Activated T-helper 17 cell treated with anti-CD3 and anti-CD28 coated beads, Interleukin-2, amount 50 U/mL, for 72 hours (primary cell): ENCODE measurements at regions not wholly inside any gene's neighbourhood (a gene's known extent, or its start where the extent isn't known, plus 50 kb on each side); places are given as distances from the start of the nearest gene placed in this dataset.
A peak's percentile ranks its signal among the peaks of the same experiment; 100 is the strongest.
"Not testable (repeated sequence)": the region's sequence is repeated elsewhere in the genome, so short reads cannot be mapped to it uniquely, and the experiment has no call there.

Experiments used
- ATAC-seq: fragments of 150-1000 bp; cut with Tn5 transposase; replicated peaks from 2 replicates; pipeline ENCODE4 v1.10.0; 2021; ENCODE audit warnings: mild to moderate bottlenecking, moderate library complexity
- H3K27ac Mint-ChIP-seq: one replicate; pipeline ENCODE4 v1.8.0; 2022; ENCODE audit warnings: mixed read lengths
- H3K27me3 Mint-ChIP-seq: one replicate; pipeline ENCODE4 v1.8.0; 2022; ENCODE audit warnings: mixed read lengths
- H3K36me3 Mint-ChIP-seq: one replicate; pipeline ENCODE4 v1.8.0; 2022; ENCODE audit warnings: low read depth, mild to moderate bottlenecking, mixed read lengths
- H3K4me1 Mint-ChIP-seq: one replicate; pipeline ENCODE4 v1.8.0; 2022; ENCODE audit warnings: mixed read lengths
- H3K4me3 Mint-ChIP-seq: one replicate; pipeline ENCODE4 v1.8.0; 2022; ENCODE audit warnings: mild to moderate bottlenecking, mixed read lengths
- H3K9me3 Mint-ChIP-seq: one replicate; pipeline ENCODE4 v1.8.0; 2022; ENCODE audit warnings: mixed read lengths

- H3K27me3 Mint-ChIP-seq: peaks cover 25% of the 10 kb centered on the region
- no peak overlapping the region for H3K27ac Mint-ChIP-seq
- H3K4me3 Mint-ChIP-seq: no peak overlapping the region
- no peak for ATAC-seq
- H3K36me3 Mint-ChIP-seq: no peaks in the 10 kb centered on the region
- no peaks in the 10 kb centered on the region for H3K4me1 Mint-ChIP-seq
- H3K9me3 Mint-ChIP-seq: peaks cover 4% of the 10 kb centered on the region
These were observed 231.0 kb downstream of the RAB11FIP4 start for GRCh38 chr17:31622500-31622899.

GRCh38 chr17:31621566-31621965 is 230.1 kb downstream of the RAB11FIP4 start:
- Mint-ChIP-seq H3K4me1 (no peaks in the 10 kb centered on the region), H3K36me3 (no peaks in the 10 kb centered on the region), H3K9me3 (peaks cover 4% of the 10 kb centered on the region), H3K4me3 (no peak overlapping the region), H3K27ac (no peak overlapping the region), H3K27me3 (peaks cover 21% of the 10 kb centered on the region)
- ATAC-seq: no peak

GRCh38 chr17:31611053-31611452 is 219.6 kb downstream of the RAB11FIP4 start:
- H3K36me3 Mint-ChIP-seq, H3K4me3 Mint-ChIP-seq, H3K27me3 Mint-ChIP-seq, H3K9me3 Mint-ChIP-seq, ATAC-seq, H3K27ac Mint-ChIP-seq, H3K4me1 Mint-ChIP-seq: not testable (repeated sequence)

- H3K27ac Mint-ChIP-seq: no peak overlapping the region
- H3K4me1 Mint-ChIP-seq: no peaks in the 10 kb centered on the region
- no peaks in the 10 kb centered on the region for H3K36me3 Mint-ChIP-seq
- no peak for ATAC-seq
- peaks cover 6% of the 10 kb centered on the region for H3K27me3 Mint-ChIP-seq
- no peaks in the 10 kb centered on the region for H3K9me3 Mint-ChIP-seq
- no peak overlapping the region for H3K4me3 Mint-ChIP-seq
These were observed 218.8 kb downstream of the RAB11FIP4 start for GRCh38 chr17:31609996-31610910.

GRCh38 chr17:31609331-31609730 is 217.9 kb downstream of the RAB11FIP4 start:
- no peak overlapping the region for H3K27ac Mint-ChIP-seq
- no peaks in the 10 kb centered on the region for H3K9me3 Mint-ChIP-seq
- no peaks in the 10 kb centered on the region for H3K4me1 Mint-ChIP-seq
- H3K4me3 Mint-ChIP-seq: no peak overlapping the region
- H3K36me3 Mint-ChIP-seq: no peaks in the 10 kb centered on the region
- H3K27me3 Mint-ChIP-seq: peaks cover 6% of the 10 kb centered on the region
- no peak for ATAC-seq

- Mint-ChIP-seq H3K4me3 (no peak overlapping the region), H3K27ac (no peak overlapping the region)
These were observed 217.3 kb downstream of the RAB11FIP4 start for GRCh38 chr17:31608659-31609254.

GRCh38 chr17:31605761-31606160 is 214.3 kb downstream of the RAB11FIP4 start:
- Mint-ChIP-seq H3K4me3 (no peak overlapping the region), H3K36me3 (no peaks in the 10 kb centered on the region), H3K9me3 (no peaks in the 10 kb centered on the region), H3K27ac (no peak overlapping the region), H3K27me3 (peaks cover 8% of the 10 kb centered on the region), H3K4me1 (no peaks in the 10 kb centered on the region)
- no peak for ATAC-seq

More at GRCh38 chr17:31608659-31609254, 217.3 kb downstream of the RAB11FIP4 start:
- ATAC-seq: no peak
- no peaks in the 10 kb centered on the region for H3K9me3 Mint-ChIP-seq
- no peaks in the 10 kb centered on the region for H3K4me1 Mint-ChIP-seq
- peaks cover 7% of the 10 kb centered on the region for H3K27me3 Mint-ChIP-seq
- no peaks in the 10 kb centered on the region for H3K36me3 Mint-ChIP-seq

GRCh38 chr17:31604936-31605335 is 213.5 kb downstream of the RAB11FIP4 start:
- H3K27me3 Mint-ChIP-seq: peaks cover 8% of the 10 kb centered on the region
- H3K36me3 Mint-ChIP-seq: no peaks in the 10 kb centered on the region
- no peak for ATAC-seq
- no peak overlapping the region for H3K27ac Mint-ChIP-seq
- no peak overlapping the region for H3K4me3 Mint-ChIP-seq
- no peaks in the 10 kb centered on the region for H3K4me1 Mint-ChIP-seq
- no peaks in the 10 kb centered on the region for H3K9me3 Mint-ChIP-seq

GRCh38 chr17:31600144-31600543 is 208.7 kb downstream of the RAB11FIP4 start:
- H3K4me3 Mint-ChIP-seq, H3K9me3 Mint-ChIP-seq, H3K27me3 Mint-ChIP-seq, ATAC-seq, H3K36me3 Mint-ChIP-seq, H3K4me1 Mint-ChIP-seq, H3K27ac Mint-ChIP-seq: not testable (repeated sequence)

- Mint-ChIP-seq H3K9me3 (no peaks in the 10 kb centered on the region), H3K4me3 (no peak overlapping the region), H3K36me3 (no peaks in the 10 kb centered on the region), H3K27me3 (peaks cover 5% of the 10 kb centered on the region), H3K27ac (no peak overlapping the region), H3K4me1 (no peaks in the 10 kb centered on the region)
- ATAC-seq: no peak
These were observed 207.6 kb downstream of the RAB11FIP4 start for GRCh38 chr17:31598921-31599571.

GRCh38 chr17:31598399-31598782 is 206.9 kb downstream of the RAB11FIP4 start:
- ATAC-seq: no peak
- Mint-ChIP-seq H3K27ac (no peak overlapping the region), H3K4me1 (no peaks in the 10 kb centered on the region), H3K9me3 (no peaks in the 10 kb centered on the region), H3K4me3 (no peak overlapping the region), H3K36me3 (no peaks in the 10 kb centered on the region), H3K27me3 (peaks cover 5% of the 10 kb centered on the region)

GRCh38 chr17:31597646-31598398 is 206.3 kb downstream of the RAB11FIP4 start:
- no peak overlapping the region for H3K27ac Mint-ChIP-seq
- no peaks in the 10 kb centered on the region for H3K36me3 Mint-ChIP-seq
- ATAC-seq: no peak
- H3K4me1 Mint-ChIP-seq: no peaks in the 10 kb centered on the region
- H3K4me3 Mint-ChIP-seq: no peak overlapping the region
- no peaks in the 10 kb centered on the region for H3K9me3 Mint-ChIP-seq
- H3K27me3 Mint-ChIP-seq: peaks cover 5% of the 10 kb centered on the region

- peak; percentile 88 for ATAC-seq
- Mint-ChIP-seq H3K27ac (peak overlapping the region; percentile 48), H3K9me3 (no peaks in the 10 kb centered on the region), H3K4me1 (no peaks in the 10 kb centered on the region), H3K27me3 (peaks cover 5% of the 10 kb centered on the region), H3K4me3 (no peak overlapping the region), H3K36me3 (no peaks in the 10 kb centered on the region)
These were observed 205.2 kb downstream of the RAB11FIP4 start for GRCh38 chr17:31596382-31597323.
